Immature natural killer cell (primary cell): ENCODE measurements at regions not wholly inside any gene's neighbourhood (a gene's known extent, or its start where the extent isn't known, plus 50 kb on each side); places are given as distances from the start of the nearest gene placed in this dataset.
"Not testable (repeated sequence)": the region's sequence is repeated elsewhere in the genome, so short reads cannot be mapped to it uniquely, and the experiment has no call there.

Source experiments
- DNase-seq, 3 donors: peaks; one replicate each; pipeline ENCODE4 v3.0.0; 2022; ENCODE audit warnings: mixed read lengths in 1 of 3
- H3K27ac Mint-ChIP-seq, 6 donors: one replicate each; pipeline ENCODE4 v1.8.0; 2020; ENCODE audit warnings: mixed read lengths in 6 of 6, mild to moderate bottlenecking in 5 of 6, inconsistent platforms in 4 of 6, moderate library complexity in 3 of 6
- H3K27me3 Mint-ChIP-seq, 3 donors: one replicate each; pipeline ENCODE4 v1.8.0; 2020 to 2021; ENCODE audit warnings: low read depth in 3 of 3, mild to moderate bottlenecking in 3 of 3, mixed read lengths in 3 of 3, moderate library complexity in 3 of 3, inconsistent platforms in 1 of 3
- H3K36me3 Mint-ChIP-seq, 3 donors: one replicate each; pipeline ENCODE4 v1.8.0; 2020; ENCODE audit warnings: mixed read lengths in 3 of 3, inconsistent platforms in 2 of 3, mild to moderate bottlenecking in 2 of 3
- H3K4me1 Mint-ChIP-seq, 2 donors: one replicate each; pipeline ENCODE4 v1.8.0; 2020; ENCODE audit warnings: inconsistent platforms in 2 of 2, mild to moderate bottlenecking in 2 of 2, mixed read lengths in 2 of 2, moderate library complexity in 1 of 2
- H3K4me3 Mint-ChIP-seq, 5 donors: one replicate each; pipeline ENCODE4 v1.8.0; 2020; ENCODE audit warnings: mild to moderate bottlenecking in 5 of 5, mixed read lengths in 5 of 5, inconsistent platforms in 3 of 5, moderate library complexity in 3 of 5
- H3K9me3 Mint-ChIP-seq, 6 donors: one replicate each; pipeline ENCODE4 v1.8.0; 2020; ENCODE audit warnings: mild to moderate bottlenecking in 6 of 6, mixed read lengths in 6 of 6, inconsistent platforms in 4 of 6, moderate library complexity in 3 of 6

DNA sequence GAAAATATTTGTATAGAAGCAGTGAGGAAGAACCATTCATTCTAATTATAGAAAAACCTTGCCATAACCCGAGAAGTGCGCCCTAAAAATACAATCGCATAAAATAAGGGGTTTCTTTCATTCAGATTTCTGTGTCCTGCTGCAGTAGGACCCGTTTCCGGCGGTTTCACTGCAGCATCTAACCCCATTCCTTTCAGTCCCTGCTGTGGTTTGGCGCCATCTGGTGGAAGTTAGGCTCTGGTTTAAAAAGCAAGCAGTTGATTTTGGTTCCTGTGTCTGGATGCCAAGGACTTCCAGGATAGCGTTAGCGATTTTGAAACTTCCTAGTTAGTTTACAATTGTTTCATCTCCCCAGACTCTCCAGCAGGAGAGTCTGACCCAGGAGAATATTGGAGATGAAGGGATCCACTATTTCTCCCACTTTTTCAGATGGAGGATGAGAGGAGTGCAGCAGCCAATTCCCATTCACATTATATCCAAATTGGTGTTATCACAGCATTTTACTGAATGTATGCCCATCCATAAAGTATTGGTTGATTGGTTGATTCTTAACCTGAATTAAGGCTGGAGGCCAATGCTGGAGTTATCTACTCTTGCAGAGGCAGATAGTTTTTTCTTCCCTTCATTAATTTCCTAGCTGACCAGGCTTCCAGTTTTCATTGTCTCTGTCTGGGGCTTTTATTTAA is 128.8 kb upstream of the CACNA2D1 start:
- H3K36me3 Mint-ChIP-seq, result peaks cover 0 to 6% (median 0%) of the 10 kb centered on the region in 3 donors
- H3K4me1 Mint-ChIP-seq, result peaks cover 4 to 7% of the 10 kb centered on the region in 2 donors
- no peak overlapping the region for H3K27ac Mint-ChIP-seq
- DNase-seq, result peak; percentile 41 to 42 (median 41)
- H3K9me3 Mint-ChIP-seq, result peaks cover 0 to 5% (median under 1%) of the 10 kb centered on the region in 6 donors
- no peak overlapping the region for H3K4me3 Mint-ChIP-seq
- H3K27me3 Mint-ChIP-seq, result peaks cover 0 to 4% (median 2%) of the 10 kb centered on the region in 3 donors

- not testable (repeated sequence) for H3K4me3 Mint-ChIP-seq, H3K9me3 Mint-ChIP-seq, H3K27me3 Mint-ChIP-seq, DNase-seq, H3K27ac Mint-ChIP-seq, H3K36me3 Mint-ChIP-seq, H3K4me1 Mint-ChIP-seq
Measured at GRCh38 chr7:82571047-82571446, 127.5 kb upstream of the CACNA2D1 start.

DNA sequence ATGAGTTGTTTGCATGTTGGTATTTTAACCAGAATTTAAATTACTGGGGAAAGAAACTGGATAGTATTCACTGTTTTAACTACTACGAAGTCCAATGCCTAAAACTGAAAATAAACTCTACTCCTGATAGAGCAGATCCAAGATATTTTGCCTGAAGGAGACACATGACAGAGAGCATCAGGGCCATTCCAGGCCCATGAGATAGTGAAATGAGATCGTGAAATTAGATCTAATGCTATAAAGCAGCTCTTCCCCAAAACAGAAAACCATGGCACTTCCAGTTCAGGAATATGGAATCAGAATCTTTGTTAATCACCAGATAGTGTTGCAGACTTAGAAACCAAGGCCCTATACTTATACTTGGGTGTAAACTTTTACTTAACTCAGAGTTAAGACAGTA is 124.3 kb upstream of the CACNA2D1 start:
- Mint-ChIP-seq H3K9me3 (peaks cover 0 to 9% (median under 1%) of the 10 kb centered on the region in 6 donors), H3K27me3 (peaks cover 0 to 2% (median 0%) of the 10 kb centered on the region in 3 donors), H3K4me1 (peaks cover 4 to 7% of the 10 kb centered on the region in 2 donors), H3K27ac (no peak overlapping the region), H3K4me3 (no peak overlapping the region), H3K36me3 (peaks cover 0 to 6% (median 0%) of the 10 kb centered on the region in 3 donors)
- no peak for DNase-seq

DNA sequence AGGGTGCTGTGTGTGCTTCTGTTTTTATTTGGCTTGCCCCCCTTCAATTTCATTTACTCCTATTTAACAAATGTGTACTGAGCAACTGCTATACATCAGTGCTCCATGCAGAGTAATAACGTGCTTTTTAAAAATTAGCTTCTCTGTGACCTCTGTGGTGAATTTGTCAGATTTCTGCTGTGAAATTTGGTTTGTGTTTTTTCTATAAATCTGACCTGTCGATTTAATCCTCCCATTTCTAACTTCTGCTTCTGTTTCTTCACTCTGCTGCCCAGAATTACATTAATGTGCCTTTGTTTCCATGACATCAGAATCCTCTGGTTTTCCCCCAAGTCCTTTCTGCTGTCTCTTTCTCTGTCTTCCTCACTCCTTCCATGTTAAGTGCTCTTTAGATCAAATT is 123.8 kb upstream of the CACNA2D1 start:
- Mint-ChIP-seq H3K27ac (no peak overlapping the region), H3K4me3 (no peak overlapping the region), H3K36me3 (peaks cover 0 to 6% (median 0%) of the 10 kb centered on the region in 3 donors), H3K9me3 (peaks cover 0 to 9% (median under 1%) of the 10 kb centered on the region in 6 donors), H3K4me1 (peaks cover 3 to 5% of the 10 kb centered on the region in 2 donors), H3K27me3 (peaks cover 0 to 2% (median 0%) of the 10 kb centered on the region in 3 donors)
- no peak for DNase-seq

DNA sequence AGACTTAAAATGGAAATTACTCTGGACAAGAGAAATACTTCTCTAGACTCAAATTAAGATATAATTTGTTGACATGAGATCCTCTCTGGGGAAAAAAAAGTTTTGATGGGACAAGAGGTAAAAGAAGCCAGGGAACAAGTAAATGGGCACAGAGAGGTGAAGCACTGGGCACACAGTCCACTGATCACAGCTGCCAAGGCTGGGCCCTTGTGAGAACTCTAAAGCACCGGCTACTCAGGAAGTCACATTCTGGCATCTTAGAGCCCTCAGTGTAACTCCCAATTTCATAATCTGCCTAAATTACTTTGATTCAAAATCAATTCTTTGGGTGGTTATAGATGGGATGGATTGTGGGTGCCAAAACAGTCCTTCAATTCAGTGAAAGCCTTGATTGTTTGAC is 123.2 kb upstream of the CACNA2D1 start:
- Mint-ChIP-seq H3K4me1 (no peaks in the 10 kb centered on the region), H3K4me3 (no peak overlapping the region), H3K27me3 (peaks cover 0 to 2% (median 0%) of the 10 kb centered on the region in 3 donors), H3K9me3 (peaks cover 0 to 9% (median under 1%) of the 10 kb centered on the region in 6 donors), H3K36me3 (peaks cover 0 to 6% (median 0%) of the 10 kb centered on the region in 3 donors), H3K27ac (no peak overlapping the region)
- DNase-seq, result no peak

- H3K9me3 Mint-ChIP-seq, result peaks cover 0 to 9% (median 0%) of the 10 kb centered on the region in 6 donors
- H3K27me3 Mint-ChIP-seq, result no peaks in the 10 kb centered on the region
- no peaks in the 10 kb centered on the region for H3K4me1 Mint-ChIP-seq
- no peak overlapping the region for H3K27ac Mint-ChIP-seq
- DNase-seq, result no peak
- H3K4me3 Mint-ChIP-seq, result no peak overlapping the region
- H3K36me3 Mint-ChIP-seq, result no peaks in the 10 kb centered on the region
Measured at GRCh38 chr7:82562716-82563404, 119.3 kb upstream of the CACNA2D1 start.

GRCh38 chr7:82559193-82559805 is 115.7 kb upstream of the CACNA2D1 start:
- Mint-ChIP-seq H3K4me1 (no peaks in the 10 kb centered on the region), H3K36me3 (no peaks in the 10 kb centered on the region), H3K27me3 (no peaks in the 10 kb centered on the region), H3K9me3 (peaks cover 0 to 18% (median 3%) of the 10 kb centered on the region in 6 donors), H3K4me3 (peak overlapping the region in 1 of 5 donors; percentile 8), H3K27ac (no peak overlapping the region)
- DNase-seq, result no peak

- H3K27me3 Mint-ChIP-seq, result no peaks in the 10 kb centered on the region
- peaks cover 0 to 13% (median 2%) of the 10 kb centered on the region in 6 donors for H3K9me3 Mint-ChIP-seq
- no peak overlapping the region for H3K4me3 Mint-ChIP-seq
- no peaks in the 10 kb centered on the region for H3K36me3 Mint-ChIP-seq
- no peaks in the 10 kb centered on the region for H3K4me1 Mint-ChIP-seq
- DNase-seq, result no peak
- no peak overlapping the region for H3K27ac Mint-ChIP-seq
Measured at GRCh38 chr7:82549616-82550285, 106.2 kb upstream of the CACNA2D1 start.

DNA sequence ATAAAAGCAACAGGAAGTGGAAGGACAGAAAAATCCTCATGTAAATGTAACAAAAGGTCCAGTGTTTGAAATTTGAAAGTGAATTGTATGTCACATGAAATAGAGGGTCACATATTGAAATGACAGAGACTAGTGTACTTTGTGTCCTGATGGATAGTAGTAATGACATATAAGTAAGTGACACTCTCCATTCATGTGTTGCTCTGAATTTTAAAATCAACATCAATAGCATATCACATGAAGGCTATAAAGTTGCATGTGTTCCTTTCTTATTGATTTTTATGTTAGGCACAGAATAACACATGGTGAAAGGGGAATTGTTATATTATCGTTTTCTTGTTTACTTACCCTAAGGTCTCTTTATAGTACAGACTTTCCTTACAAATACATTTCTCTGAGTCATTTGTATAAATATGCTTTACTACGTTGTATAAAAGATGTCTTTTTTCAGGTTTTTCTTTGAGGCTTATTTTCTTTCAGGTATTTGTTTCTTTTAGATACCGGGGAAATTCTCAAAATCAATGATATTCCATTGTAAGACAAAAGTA is 104.6 kb upstream of the CACNA2D1 start:
- Mint-ChIP-seq H3K27me3 (no peaks in the 10 kb centered on the region), H3K4me1 (no peaks in the 10 kb centered on the region), H3K4me3 (no peak overlapping the region), H3K9me3 (peaks cover 0 to 13% (median 2%) of the 10 kb centered on the region in 6 donors), H3K36me3 (no peaks in the 10 kb centered on the region), H3K27ac (no peak overlapping the region)
- no peak for DNase-seq

DNA sequence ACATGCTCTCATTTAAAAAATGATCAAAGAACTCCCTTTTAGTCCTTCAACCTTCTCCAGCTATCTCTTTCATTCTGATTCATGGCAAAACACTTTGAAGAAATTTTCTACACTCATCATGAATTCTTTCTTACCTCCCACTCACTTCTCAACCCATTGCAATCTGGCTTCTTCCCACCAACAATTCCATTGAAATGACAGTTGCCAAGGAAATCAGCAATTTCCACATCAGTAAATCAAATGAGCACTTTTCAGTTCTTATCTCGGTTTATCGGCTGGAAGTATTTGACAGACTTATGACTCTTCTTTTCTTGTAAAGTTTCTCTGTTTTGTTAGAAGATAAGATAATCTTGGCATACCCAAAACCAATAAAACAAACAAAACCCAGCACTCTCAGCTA is 99.1 kb upstream of the CACNA2D1 start:
- peaks cover 0 to 4% (median 1%) of the 10 kb centered on the region in 6 donors for H3K9me3 Mint-ChIP-seq
- no peak overlapping the region for H3K27ac Mint-ChIP-seq
- H3K27me3 Mint-ChIP-seq, result no peaks in the 10 kb centered on the region
- H3K4me3 Mint-ChIP-seq, result no peak overlapping the region
- H3K36me3 Mint-ChIP-seq, result no peaks in the 10 kb centered on the region
- H3K4me1 Mint-ChIP-seq, result no peaks in the 10 kb centered on the region
- DNase-seq, result no peak

GRCh38 chr7:82539969-82540368 is 96.4 kb upstream of the CACNA2D1 start:
- no peak overlapping the region for H3K27ac Mint-ChIP-seq
- no peak for DNase-seq
- no peaks in the 10 kb centered on the region for H3K36me3 Mint-ChIP-seq
- no peaks in the 10 kb centered on the region for H3K4me1 Mint-ChIP-seq
- H3K4me3 Mint-ChIP-seq, result no peak overlapping the region
- peaks cover 0 to 7% (median 3%) of the 10 kb centered on the region in 6 donors for H3K9me3 Mint-ChIP-seq
- H3K27me3 Mint-ChIP-seq, result no peaks in the 10 kb centered on the region

GRCh38 chr7:82534684-82535083 is 91.1 kb upstream of the CACNA2D1 start:
- no peaks in the 10 kb centered on the region for H3K4me1 Mint-ChIP-seq
- H3K27me3 Mint-ChIP-seq, result peaks cover 0 to 2% (median 1%) of the 10 kb centered on the region in 3 donors
- no peaks in the 10 kb centered on the region for H3K36me3 Mint-ChIP-seq
- H3K4me3 Mint-ChIP-seq, result no peak overlapping the region
- DNase-seq, result no peak
- peaks cover 0 to 29% (median 5%) of the 10 kb centered on the region in 6 donors for H3K9me3 Mint-ChIP-seq
- no peak overlapping the region for H3K27ac Mint-ChIP-seq

DNA sequence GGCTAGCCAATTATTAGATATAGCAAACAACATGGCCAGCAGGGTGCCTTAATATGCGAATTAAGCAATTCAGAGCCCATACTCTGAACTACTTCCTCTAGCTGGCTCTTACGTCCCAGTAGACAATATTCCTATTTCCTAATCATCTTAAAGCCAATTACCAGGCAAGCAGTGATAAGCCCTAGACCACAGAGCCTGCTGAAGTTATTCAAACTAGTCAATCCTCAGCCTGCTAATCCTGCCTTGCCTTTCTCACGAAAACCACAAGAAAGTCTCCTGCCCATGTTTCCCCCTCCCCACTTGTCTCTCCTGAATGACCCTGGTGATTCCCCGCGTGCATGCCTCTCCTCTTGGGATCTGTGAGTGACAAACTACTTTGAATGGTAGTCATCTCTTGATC is 86.8 kb upstream of the CACNA2D1 start:
- no peaks in the 10 kb centered on the region for H3K36me3 Mint-ChIP-seq
- peaks cover 0 to 2% (median 1%) of the 10 kb centered on the region in 3 donors for H3K27me3 Mint-ChIP-seq
- DNase-seq, result no peak
- H3K4me1 Mint-ChIP-seq, result no peaks in the 10 kb centered on the region
- no peak overlapping the region for H3K27ac Mint-ChIP-seq
- peaks cover 0 to 26% (median 2%) of the 10 kb centered on the region in 6 donors for H3K9me3 Mint-ChIP-seq
- H3K4me3 Mint-ChIP-seq, result no peak overlapping the region
